HG02763 (cell line): ENCODE measurements at regions not wholly inside any gene's neighbourhood (a gene's known extent, or its start where the extent isn't known, plus 50 kb on each side); places are given as distances from the start of the nearest gene placed in this dataset.
A peak's percentile ranks its signal among the peaks of the same experiment; 100 is the strongest.
"Not testable (repeated sequence)": the region's sequence is repeated elsewhere in the genome, so short reads cannot be mapped to it uniquely, and the experiment has no call there.

Source experiments
- ATAC-seq: cut with Tn5 transposase; IDR thresholded peaks from one replicate; pipeline ENCODE4 v1.9.1; 2021; ENCODE audit warnings: mild to moderate bottlenecking, moderate library complexity; ENCODE audit not compliant: unreplicated experiment

DNA sequence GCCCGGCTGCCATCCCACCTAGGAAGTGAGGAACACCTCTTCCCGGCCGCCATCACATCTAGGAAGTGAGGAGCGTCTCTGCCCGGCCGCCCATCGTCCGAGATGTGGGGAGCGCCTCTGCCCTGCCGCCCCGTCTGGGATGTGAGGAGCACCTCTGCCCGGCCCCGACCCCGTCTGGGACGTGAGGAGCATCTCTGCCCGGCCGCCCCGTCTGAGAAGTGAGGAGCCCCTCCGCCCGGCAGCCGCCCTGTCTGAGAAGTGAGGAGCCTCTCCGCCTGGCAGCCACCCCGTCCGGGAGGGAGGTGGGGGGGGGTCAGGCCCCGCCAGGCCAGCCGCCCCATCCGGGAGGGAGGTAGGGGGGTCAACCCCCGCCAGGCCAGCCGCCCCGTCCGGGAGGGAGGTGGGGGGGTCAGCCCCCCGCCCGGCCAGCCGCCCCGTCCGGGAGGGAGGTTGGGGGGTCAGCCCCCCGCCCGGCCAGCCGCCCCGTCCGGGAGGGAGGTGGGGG is 330.0 kb downstream of the CBLN1 start:
- not testable (repeated sequence) for ATAC-seq

DNA sequence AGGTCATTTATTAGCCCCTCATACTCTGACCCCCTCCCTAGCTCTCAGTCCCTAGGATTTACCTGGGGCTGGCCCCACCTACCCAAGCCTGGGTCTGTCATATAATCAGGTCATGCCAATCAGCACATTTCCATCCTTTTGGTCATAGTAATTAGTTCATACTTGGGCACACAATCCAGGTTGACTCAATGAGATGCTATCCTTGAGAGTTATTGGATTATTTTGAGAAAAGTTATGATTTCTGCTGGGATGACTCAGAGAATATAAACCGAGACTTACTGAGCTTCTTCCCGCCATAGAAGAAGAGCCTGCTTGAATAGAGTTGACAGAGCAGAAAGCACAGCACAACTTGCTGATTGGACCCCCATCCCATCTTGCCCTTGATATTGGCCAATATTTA is 331.5 kb downstream of the CBLN1 start:
- no peak for ATAC-seq

DNA sequence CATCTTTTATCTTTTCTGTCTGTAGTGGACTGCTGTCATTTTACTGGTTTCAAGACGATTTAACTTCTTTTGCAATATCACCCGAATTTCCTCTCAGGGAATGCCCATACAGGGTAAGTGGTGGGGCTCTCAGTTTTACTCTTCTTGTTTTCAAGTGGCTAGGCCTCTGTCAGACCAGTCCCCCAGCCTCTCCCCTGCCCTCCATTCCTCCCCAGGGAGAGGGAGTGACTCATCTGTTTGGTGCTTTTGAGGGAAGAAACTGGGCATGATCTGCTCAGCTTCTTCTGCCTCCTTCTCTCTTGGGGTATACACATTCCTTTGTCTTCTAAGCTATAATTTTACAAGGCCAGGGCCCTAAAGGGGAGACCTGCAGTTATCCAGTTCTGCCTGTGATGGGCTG is 332.0 kb downstream of the CBLN1 start:
- no peak for ATAC-seq

GRCh38 chr16:48948911-48949310 is 332.7 kb downstream of the CBLN1 start:
- no peak for ATAC-seq

- ATAC-seq, result no peak
Observed at GRCh38 chr16:48947371-48947713, 334.3 kb downstream of the CBLN1 start.

GRCh38 chr16:48946686-48947370 is 334.8 kb downstream of the CBLN1 start:
- no peak for ATAC-seq

DNA sequence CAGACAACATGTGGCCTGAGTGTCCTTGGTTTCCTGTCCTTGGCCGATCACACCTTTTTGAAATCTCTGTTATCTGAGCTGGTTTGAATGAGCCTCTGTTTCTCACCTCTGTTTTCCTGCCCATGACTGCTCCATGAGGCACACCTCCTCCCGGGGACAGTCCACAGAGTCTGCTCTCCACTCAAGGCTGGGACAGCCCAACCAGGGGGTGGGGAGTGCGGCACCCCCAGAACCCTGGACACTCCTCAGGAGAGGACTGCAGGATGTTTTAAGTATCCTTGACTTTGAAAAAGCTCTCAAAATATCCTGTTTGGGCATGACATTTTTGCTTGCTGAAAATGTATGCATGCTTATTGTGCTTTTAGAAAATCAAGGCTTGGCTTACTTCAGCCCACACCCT is 333.0 kb upstream of the N4BP1 start:
- ATAC-seq, result no peak

DNA sequence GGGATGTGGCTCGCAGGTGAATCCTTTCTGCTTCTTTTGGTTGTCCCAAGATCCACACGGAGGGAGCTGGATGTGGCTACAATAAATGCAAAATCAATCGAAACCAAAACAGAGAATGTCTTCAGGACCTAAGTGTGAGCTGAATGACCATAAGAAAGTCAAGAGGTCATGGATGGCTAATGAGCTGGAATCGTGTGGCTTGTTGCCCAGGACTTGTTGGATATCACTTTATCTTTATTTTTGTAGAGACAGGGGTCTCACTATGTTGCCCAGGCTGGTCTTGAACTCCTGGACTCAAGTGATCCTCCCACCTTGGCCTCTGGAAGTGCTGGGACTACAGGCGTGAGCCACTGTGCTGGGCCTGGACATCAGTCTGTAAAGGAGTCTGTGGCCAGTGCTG is 326.8 kb upstream of the N4BP1 start:
- no peak for ATAC-seq

DNA sequence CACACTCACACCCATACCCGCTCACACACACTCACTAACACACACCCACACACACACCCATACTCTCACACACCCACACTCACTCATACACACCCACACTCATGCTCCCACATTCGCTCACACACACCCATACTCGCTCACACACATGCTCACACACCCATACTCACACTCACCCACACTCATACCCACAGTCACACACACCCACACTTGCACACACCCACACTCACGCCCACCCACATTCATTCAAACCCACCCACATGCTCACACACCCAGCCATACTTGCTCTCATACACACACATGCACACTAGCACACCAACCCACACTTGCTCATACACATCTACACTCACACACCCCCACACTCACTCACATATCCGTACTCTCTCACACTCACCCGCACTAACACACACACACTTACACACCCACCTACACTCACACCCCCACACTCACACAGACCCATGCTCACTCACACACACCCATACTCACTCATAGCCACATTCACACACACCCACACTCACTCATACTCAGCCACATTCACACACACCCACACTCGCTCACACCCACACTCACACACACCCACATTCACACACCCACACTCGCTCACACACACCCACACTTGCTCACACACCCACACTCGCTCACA is 322.4 kb upstream of the N4BP1 start:
- no peak for ATAC-seq

DNA sequence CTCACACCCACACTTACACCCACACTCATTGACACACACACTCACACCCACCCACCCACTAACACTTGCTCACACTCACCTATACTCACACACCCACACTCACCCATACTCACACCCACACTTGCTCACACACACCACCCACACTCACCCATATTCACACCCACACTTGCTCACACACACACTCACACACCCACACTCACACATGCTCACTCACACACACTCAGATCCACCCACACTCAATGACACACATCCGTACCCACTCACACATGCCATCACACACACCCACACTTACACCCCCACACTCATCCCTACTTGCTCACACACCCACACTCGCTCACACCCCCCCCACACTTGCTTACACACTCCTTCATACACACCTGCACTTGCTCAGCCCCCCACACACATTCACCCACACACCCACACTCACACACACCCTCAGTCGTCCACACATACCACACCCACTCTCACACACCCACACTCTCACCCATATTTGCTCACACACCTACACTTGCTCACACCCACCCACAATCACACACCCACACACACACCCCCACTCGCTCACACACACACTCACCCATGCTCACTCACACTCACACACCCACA is 321.1 kb upstream of the N4BP1 start:
- ATAC-seq, result no peak

- ATAC-seq, result no peak
Observed at GRCh38 chr16:48919791-48920190, 309.8 kb upstream of the N4BP1 start.

DNA sequence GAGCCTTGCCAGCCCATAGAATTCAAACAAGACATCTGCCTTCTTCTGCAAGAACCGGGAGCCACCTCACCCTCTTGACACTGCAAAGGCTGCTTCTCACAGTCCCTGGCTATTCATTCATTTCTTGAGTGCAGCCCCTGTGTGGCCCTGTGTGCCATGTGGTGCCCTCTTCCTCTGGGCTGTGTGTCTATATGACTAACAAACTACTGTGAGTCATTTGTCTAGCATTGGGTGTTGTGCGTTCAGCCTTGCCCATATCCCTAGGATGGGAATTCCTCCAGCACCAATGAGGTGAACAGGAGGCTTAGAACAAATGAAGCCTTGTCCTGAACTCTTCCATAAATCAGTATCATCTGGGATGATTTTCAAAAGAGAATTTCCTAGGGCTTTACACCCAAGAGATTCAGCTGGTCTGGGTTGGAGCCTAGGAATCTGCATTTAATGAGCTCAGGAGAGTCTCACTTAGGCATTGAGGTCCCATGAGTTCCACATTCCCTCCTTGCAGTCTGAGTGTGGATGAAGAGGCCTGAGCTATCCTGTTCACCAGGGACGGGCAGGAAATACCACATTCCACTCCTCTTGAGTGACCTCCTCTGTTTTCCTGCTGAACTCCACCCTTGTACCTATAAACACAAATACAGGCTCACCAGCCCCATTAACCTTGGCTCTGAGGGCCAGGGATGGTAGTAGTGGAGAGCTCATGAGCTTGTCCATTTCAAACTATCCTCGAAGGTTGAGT is 308.7 kb upstream of the N4BP1 start:
- ATAC-seq, result no peak

GRCh38 chr16:48916566-48916965 is 306.6 kb upstream of the N4BP1 start:
- ATAC-seq, result no peak

GRCh38 chr16:48914070-48914469 is 304.1 kb upstream of the N4BP1 start:
- ATAC-seq, result no peak

DNA sequence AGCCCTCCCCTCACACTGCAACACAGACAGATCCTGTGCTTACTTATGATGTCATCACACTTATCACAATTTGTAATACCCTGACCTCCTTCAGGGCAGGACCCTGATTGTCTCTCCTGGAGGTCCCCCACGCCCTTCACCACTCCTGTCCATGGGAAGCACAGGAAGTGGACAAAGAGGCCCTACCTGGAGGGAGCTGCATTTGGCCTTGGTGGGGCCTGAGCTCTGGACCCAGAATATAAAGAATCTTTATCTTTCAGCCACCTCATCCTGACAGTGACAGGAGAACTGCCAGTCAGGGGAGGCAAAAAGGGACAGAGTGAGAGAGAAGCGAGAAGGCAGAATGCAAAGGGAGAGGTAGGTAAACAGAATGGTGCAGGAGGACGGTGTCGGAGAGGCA is 303.4 kb upstream of the N4BP1 start:
- ATAC-seq, result no peak

DNA sequence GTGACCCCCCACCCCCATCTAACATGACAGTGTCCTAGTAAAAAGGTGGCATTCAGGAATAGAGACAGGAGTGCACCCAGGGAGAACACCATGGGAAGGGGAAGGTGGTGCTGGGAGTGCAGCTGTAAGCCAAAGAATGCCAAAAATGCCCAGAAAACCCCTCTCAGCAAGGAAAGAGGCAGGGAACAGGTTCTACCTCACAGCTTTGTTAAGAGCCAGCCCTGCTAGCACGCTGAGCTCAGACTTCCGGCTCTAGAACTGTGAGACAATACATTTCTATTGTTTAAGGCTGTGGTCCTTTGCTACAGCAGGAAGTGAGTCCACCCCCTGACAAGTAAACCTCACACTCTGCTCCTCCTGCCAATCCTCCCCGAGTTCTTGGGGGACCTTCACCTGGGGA is 302.4 kb upstream of the N4BP1 start:
- ATAC-seq, result no peak

DNA sequence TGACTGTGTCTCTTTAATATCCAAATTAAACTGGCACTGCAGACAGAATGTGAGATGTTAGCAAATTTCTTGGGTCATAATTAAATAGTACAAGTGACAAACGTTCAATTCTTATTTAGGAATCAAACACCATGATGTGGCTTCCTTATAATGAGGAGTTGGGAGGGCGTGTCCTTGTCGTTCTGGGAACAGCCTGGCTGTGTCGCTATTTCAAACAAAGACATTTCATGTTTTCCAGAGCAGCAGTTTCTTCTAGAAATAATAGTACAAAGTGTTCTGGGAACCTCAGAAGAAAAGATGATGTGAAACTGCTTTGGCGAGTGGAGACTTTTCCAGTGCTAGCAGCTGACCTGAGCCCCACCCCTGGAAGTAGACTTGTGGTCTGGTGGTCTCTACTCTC is 301.7 kb upstream of the N4BP1 start:
- ATAC-seq, result no peak

DNA sequence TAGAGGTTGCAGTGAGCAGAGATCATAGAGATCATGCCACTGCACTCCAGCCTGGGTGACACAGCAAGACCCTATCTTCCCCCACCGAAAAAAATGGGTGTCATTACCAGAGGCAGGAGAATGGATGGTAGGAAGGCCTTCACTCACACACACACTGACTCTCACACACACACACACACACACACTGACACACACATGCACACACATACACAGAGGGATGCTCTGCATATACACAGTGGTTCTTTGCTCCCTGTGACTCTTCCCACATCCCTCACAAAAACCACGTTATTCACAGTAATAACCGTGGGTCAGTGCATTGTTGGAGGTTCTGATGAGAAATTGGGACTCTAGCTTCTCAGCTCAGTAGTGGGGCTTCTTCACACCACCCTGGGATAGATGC is 300.2 kb upstream of the N4BP1 start:
- no peak for ATAC-seq

- ATAC-seq, result no peak
Observed at GRCh38 chr16:48909231-48909630, 299.3 kb upstream of the N4BP1 start.

DNA sequence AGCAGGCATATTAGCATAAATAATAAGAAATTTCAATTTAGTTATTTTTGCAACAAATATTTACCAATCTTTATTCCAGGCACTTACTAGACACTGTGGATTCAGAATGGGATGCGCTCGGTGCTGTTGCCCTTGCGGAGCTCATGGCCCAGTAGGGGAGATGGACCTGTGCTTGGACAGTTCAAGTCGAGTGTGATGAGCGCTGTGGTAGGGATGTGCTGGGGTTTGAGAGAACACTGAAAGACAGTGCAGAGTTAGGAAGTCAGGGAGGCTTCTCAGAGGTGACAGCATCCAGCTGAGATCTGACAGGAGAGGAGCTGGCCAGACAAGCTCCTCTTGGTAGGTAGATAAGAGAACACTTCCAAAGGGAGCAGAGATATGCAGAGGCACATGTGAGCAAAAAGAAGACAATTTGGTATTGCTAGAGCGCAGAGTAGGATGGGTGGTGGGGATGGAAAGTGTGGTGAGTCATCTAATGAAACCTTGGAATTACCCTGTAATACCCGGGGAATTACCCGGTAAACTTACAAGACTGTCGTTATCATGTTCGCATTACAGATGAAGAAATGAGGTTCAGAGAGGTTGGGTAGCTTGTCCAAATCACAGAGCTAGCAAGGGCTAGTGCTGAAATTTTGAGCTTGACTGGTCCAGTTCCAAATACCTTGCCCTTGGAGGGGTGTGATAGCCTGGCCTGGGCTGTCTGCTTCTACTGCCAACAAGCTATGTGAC is 298.1 kb upstream of the N4BP1 start:
- ATAC-seq, result peak; percentile 62
